ENCODE measurements at regions not wholly inside any gene's neighbourhood (a gene's known extent, or its start where the extent isn't known, plus 50 kb on each side); places are given as distances from the start of the nearest gene placed in this dataset.

- H3K4me3 ChIP-seq, result no peak overlapping the region
- H3K27me3 ChIP-seq, result no peaks in the 10 kb centered on the region
- peak in 1 of 2 donors; percentile 48 for DNase-seq
- no peak for TF ChIP-seq CTCF (IDR thresholded peaks at IDR 0.05)
- intact Hi-C loops (cut with DNase I; ENCODE audit: low total_unique reads), result no loop called here
- no peak overlapping the region for H3K27ac ChIP-seq
- H3K9me3 ChIP-seq, result no peaks in the 10 kb centered on the region
- H3K36me3 ChIP-seq, result no peaks in the 10 kb centered on the region
- no peaks in the 10 kb centered on the region for H3K4me1 ChIP-seq
Measured at GRCh38 chr16:87074641-87075318, 242.4 kb downstream of the C16orf95 start.

- Histone ChIP-seq H3K27me3 (no peaks in the 10 kb centered on the region), H3K4me1 (no peaks in the 10 kb centered on the region), H3K36me3 (no peaks in the 10 kb centered on the region), H3K4me3 (no peak overlapping the region), H3K9me3 (peaks cover 0 to 4% (median 3%) of the 10 kb centered on the region in 3 donors), H3K27ac (no peak overlapping the region)
- DNase-seq, result peak in 1 of 2 donors; percentile 29
- TF ChIP-seq CTCF (IDR thresholded peaks at IDR 0.05), result no peak
- intact Hi-C loops (cut with DNase I; ENCODE audit: low total_unique reads), result no loop called here
Measured at GRCh38 chr16:87075319-87075860, 241.8 kb downstream of the C16orf95 start.

DNA sequence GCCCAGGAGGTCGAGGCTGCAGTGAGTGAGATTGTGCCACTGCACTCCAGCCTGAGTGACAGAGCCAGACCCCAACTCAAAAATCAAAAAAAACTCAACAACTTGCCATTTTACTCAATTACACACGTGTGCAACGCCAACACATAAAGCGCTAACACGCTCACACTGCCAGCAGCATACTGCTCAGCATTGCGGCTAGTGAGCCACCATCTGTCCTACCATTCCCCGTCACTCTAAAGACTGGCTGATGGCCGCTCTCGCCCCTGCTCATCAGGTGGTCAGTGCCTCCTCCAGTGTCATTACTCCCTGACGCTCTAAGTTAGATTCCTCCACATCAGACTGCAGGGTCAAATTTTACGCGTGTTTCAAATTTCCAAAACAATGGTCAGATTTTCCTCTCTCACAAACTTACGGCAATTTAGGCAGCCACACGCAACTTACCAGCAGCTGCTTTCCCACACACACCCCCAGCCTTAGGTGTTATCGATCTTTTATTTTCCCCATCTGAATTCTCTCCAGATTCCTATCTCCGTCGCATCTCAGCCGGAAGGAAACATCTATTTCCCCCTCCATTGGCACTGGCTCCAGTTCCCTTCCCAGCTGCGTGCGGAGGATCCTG, 240.8 kb downstream of the C16orf95 start:
- DNase-seq, result peak in 1 of 2 donors; percentile 31
- H3K27ac ChIP-seq, result no peak overlapping the region
- H3K4me1 ChIP-seq, result no peaks in the 10 kb centered on the region
- no peaks in the 10 kb centered on the region for H3K36me3 ChIP-seq
- H3K27me3 ChIP-seq, result no peaks in the 10 kb centered on the region
- no peak overlapping the region for H3K4me3 ChIP-seq
- H3K9me3 ChIP-seq, result peaks cover 8 to 13% (median 9%) of the 10 kb centered on the region in 3 donors
- intact Hi-C loops (cut with DNase I; ENCODE audit: low total_unique reads), result no loop called here
- no peak for TF ChIP-seq CTCF (IDR thresholded peaks at IDR 0.05)

GRCh38 chr16:87076950-87077749, 240.0 kb downstream of the C16orf95 start:
- H3K36me3 ChIP-seq, result no peaks in the 10 kb centered on the region
- no peaks in the 10 kb centered on the region for H3K27me3 ChIP-seq
- peak in 1 of 2 donors; percentile 73 for DNase-seq

More at GRCh38 chr16:87076950-87077749, 240.0 kb downstream of the C16orf95 start:
- Histone ChIP-seq H3K9me3 (peaks cover 8 to 21% (median 15%) of the 10 kb centered on the region in 3 donors), H3K4me1 (no peaks in the 10 kb centered on the region), H3K27ac (no peak overlapping the region), H3K4me3 (no peak overlapping the region)
- TF ChIP-seq CTCF (IDR thresholded peaks at IDR 0.05), result peak; percentile 38 to 40
- intact Hi-C loops (cut with DNase I; ENCODE audit: low total_unique reads), result no loop called here
